ENCODE measurements at regions not wholly inside any gene's neighbourhood (a gene's known extent, or its start where the extent isn't known, plus 50 kb on each side); places are given as distances from the start of the nearest gene placed in this dataset.

DNA sequence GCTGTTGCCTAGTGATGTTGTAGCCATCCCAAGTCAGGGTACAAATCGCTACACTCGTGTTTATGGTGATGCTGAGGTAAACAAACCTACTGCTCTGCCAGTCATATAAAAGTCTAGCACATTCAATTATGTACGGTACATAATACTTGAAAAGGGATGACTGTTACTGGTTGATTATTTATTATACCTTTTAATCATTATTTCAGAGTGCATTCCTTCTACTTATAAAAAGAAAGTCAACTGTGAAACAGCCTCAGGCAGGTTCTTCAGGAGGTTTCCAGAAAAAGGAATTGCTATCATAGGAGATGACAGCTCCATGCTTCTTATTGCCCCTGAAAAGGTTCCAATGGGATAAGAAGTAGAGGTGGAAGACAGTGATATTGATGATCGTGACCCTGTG, 652.5 kb upstream of the KIRREL3 start:
- TF ChIP-seq EZH2 (IDR thresholded peaks at IDR 0.05; ENCODE audit: insufficient read depth, low read length) (no peak), CTCF (IDR thresholded peaks at IDR 0.05; ENCODE audit: insufficient read depth, low read depth, low read length) (no peak)

All from astrocyte (in vitro differentiated cells and primary cell).